HG03342 (cell line): ENCODE measurements at regions not wholly inside any gene's neighbourhood (a gene's known extent, or its start where the extent isn't known, plus 50 kb on each side); places are given as distances from the start of the nearest gene placed in this dataset.

Experiments
- ATAC-seq: cut with Tn5 transposase; IDR thresholded peaks from one replicate; pipeline ENCODE4 v1.9.1; 2021; ENCODE audit warnings: mild to moderate bottlenecking, moderate library complexity; ENCODE audit not compliant: unreplicated experiment

GRCh38 chr3:86733257-86733656 is 257.7 kb downstream of the VGLL3 start:
- ATAC-seq: no peak

GRCh38 chr3:86731501-86731901 is 259.4 kb downstream of the VGLL3 start:
- no peak for ATAC-seq

- no peak for ATAC-seq
Observed at GRCh38 chr3:86723433-86723832, 267.5 kb downstream of the VGLL3 start.

- no peak for ATAC-seq
Observed at GRCh38 chr3:86711634-86712033, 279.3 kb downstream of the VGLL3 start.

GRCh38 chr3:86708893-86709292 is 282.1 kb downstream of the VGLL3 start:
- no peak for ATAC-seq

GRCh38 chr3:86702381-86702958 is 288.5 kb downstream of the VGLL3 start:
- peak; percentile 65 for ATAC-seq

GRCh38 chr3:86695752-86696151 is 295.2 kb downstream of the VGLL3 start:
- ATAC-seq: no peak

GRCh38 chr3:86673991-86674390 is 317.0 kb downstream of the VGLL3 start:
- no peak for ATAC-seq

- no peak for ATAC-seq
Observed at GRCh38 chr3:86661817-86662216, 329.1 kb downstream of the VGLL3 start.

GRCh38 chr3:86658876-86659275 is 332.1 kb downstream of the VGLL3 start:
- no peak for ATAC-seq

GRCh38 chr3:86654806-86655460 is 336.0 kb downstream of the VGLL3 start:
- ATAC-seq: no peak

- ATAC-seq: no peak
Observed at GRCh38 chr3:86653661-86654205, 337.2 kb downstream of the VGLL3 start.

- ATAC-seq: no peak
Observed at GRCh38 chr3:86648087-86648486, 342.9 kb downstream of the VGLL3 start.

- ATAC-seq: no peak
Observed at GRCh38 chr3:86645756-86646155, 345.2 kb downstream of the VGLL3 start.

GRCh38 chr3:86634361-86634760 is 356.6 kb downstream of the VGLL3 start:
- no peak for ATAC-seq

- ATAC-seq: no peak
Observed at GRCh38 chr3:86629511-86629910, 361.4 kb downstream of the VGLL3 start.

GRCh38 chr3:86624192-86624591 is 366.8 kb downstream of the VGLL3 start:
- no peak for ATAC-seq

GRCh38 chr3:86618706-86619105 is 372.2 kb downstream of the VGLL3 start:
- ATAC-seq: no peak

- ATAC-seq: no peak
Observed at GRCh38 chr3:86605166-86605565, 385.8 kb downstream of the VGLL3 start.

- no peak for ATAC-seq
Observed at GRCh38 chr3:86595696-86596095, 395.3 kb downstream of the VGLL3 start.

GRCh38 chr3:86594838-86595237 is 396.1 kb downstream of the VGLL3 start:
- ATAC-seq: no peak

GRCh38 chr3:86578071-86578470 is 412.9 kb downstream of the VGLL3 start:
- ATAC-seq: no peak
